ENCODE measurements at regions not wholly inside any gene's neighbourhood (a gene's known extent, or its start where the extent isn't known, plus 50 kb on each side); places are given as distances from the start of the nearest gene placed in this dataset.

DNA sequence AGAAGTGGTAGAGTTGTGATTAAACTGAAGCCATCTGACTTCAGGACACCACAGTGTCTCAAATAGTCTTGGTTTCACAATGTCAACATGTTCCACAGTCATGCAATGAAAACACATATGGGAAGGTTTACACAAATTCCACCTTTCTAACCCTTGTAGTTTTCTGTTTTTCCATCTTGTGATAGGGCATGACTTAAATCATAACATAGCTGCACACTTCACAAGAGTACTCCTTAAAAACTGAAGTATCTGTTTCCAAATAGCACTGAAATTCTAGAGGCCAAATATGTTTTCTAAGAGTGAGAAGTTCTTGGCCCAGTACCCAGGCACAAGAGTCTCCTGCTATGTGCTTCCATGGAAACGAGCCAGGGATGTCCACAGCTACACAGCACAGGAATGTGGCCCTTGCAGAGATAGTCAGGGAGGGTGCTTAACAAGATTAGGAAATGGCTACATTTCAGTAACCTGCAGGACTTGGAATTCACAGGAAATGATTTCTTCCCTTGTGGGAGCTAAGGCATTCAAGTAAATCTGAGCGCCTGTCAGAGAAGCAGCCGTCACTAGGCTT, 269.1 kb downstream of the NDFIP2 start:
- DNase-seq: no peak

DNA sequence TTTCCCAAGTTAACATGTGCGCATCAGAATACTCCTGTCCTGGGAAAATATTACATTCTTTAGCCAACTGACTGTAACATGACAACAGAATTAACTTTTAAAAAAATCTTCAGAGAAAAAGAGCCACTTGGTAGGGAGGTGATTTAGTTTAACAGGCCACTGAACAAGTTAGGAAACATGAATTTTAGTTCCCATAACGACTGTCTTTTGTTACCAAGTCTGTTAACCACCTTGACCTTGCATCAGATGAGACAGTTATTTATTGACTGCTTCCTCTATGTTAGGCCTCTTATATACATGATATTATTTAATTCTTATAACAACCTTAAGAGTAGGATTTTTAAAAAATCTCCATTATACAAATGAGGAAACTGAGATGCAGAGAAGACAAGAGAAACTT, 268.6 kb downstream of the NDFIP2 start:
- no peak for DNase-seq

DNA sequence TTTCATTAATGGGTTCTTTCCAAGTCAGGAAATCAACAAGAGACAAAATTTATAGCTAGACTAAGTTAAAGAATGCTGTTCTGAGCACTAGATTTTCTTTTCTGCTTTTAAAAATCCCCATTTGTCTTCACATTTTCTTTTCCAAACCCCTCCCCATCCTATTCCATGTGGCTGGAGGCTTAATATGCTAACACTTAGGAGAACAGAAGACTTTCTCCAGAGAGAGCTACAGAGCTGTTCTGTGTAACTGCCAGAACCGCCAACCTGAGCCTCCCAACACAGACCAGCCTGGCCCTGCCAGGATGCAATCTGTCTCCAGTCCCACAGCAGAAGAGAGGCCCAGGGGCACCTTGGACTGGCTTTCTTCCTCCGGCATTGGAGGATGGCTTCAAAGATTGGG, 264.1 kb downstream of the NDFIP2 start:
- no peak for DNase-seq

DNA sequence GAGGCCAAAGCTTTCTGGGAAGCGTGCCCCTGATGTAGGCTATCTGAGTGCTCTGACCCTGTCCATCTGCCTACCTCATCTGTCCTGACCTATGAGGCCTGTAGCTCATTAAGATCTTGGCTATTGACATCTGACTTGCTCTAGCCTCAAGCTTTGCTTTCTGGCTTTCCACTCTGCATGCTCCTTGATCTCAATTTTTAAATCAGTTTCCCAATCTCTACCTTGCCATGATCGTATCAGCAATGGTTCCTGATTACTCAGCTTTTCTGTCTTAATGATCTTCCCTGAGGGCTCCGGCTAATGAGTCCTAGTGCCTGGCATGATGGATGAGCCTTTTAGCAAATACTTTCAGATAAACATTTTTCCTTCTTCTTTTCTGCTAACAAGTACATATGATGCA, 262.0 kb downstream of the NDFIP2 start:
- no peak for DNase-seq

DNA sequence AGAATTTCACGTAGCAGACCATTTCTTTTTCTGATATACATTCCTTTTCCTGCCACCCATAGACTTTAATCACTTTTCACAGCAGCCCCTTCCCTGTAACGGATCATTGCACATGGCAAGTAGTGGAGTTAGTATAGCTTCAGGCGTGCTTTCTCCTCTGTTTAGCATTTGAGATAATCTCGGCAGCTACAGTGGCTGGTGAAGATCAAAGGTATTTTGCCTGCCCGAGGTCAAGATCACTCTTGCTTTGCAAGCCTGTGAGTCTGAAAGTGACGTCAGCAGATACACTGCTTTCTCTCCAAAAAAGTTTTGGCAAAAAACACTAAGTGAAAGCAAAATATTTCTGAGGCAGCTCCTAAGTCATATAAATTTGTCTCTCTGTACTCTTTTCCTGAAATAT, 260.0 kb downstream of the NDFIP2 start:
- DNase-seq: no peak

DNA sequence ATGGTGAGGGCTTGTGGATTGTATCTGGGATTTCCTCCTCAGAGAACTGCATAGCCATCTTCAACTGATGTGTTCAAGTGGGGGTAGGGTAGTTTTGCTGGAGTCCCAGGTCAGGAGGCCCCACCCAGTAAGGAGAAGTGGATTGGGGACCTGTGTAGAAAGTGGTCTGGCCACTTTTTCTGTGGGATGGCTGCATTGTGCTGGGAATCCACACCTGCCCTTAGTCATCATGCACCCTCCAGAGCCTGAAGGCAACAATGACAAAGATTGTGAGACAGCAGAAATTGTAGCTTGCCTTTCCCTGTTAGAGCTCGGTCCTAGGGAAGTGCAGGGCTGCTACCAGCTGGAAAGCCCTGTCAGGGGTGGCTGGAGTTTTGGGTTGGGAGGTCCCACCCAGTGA, 255.4 kb downstream of the NDFIP2 start:
- DNase-seq: no peak

DNA sequence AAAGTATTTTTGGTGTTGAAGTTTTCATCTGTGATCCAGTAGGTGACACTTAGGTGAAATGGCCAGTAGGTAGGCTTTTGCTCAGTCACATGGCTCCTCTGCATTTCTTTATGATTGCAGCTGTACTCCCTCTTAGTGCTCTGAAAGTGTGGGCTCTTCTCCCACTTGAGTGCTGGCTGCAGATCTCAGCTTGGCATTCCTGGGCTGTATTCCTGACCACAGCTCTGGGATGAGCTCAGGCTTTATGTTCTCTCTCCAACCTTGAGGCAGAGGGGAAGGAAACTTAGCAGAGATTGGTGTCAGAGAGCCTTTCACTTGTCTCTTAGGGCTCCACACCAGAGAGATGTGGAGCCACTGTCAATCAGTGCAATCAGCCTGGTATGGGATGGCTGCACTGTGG, 254.3 kb downstream of the NDFIP2 start:
- DNase-seq: no peak

DNA sequence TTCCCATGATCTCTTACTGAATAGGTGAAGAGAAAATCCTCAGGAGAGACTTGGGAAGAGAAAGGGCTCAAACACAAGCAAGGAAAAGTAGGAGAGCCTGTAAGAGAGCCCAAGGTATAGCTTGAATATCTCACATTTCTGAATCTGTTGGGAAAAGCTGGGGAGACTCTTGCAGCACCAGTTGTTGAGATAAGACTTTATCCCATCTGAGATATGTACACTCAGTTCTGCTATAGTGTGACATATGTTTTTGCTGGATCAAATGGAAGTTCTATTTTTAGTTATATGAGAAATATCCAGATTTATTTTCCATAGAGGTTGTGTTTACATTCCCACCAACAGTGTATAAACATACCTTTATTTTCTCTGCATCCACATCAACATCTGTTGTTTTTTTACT, 246.1 kb downstream of the NDFIP2 start:
- DNase-seq: no peak

DNA sequence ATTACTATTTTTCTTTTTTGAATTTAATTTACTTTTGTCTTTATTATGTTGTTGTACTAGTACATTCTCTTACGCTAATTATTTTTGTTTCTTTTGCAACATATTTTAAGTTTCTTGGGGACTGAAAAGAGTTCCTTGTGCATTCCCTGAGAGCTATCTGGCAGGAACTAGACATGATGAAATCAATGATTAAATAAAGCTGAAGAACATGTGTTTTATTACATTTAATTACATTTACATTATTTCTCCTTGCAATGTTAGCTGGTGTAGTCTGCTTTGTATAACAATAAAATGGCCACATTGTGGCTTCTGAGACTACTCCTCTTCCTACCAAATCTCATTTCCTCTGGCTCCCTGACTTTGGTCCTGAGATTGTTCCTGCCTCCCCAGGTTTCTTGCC, 244.9 kb downstream of the NDFIP2 start:
- DNase-seq: no peak

DNA sequence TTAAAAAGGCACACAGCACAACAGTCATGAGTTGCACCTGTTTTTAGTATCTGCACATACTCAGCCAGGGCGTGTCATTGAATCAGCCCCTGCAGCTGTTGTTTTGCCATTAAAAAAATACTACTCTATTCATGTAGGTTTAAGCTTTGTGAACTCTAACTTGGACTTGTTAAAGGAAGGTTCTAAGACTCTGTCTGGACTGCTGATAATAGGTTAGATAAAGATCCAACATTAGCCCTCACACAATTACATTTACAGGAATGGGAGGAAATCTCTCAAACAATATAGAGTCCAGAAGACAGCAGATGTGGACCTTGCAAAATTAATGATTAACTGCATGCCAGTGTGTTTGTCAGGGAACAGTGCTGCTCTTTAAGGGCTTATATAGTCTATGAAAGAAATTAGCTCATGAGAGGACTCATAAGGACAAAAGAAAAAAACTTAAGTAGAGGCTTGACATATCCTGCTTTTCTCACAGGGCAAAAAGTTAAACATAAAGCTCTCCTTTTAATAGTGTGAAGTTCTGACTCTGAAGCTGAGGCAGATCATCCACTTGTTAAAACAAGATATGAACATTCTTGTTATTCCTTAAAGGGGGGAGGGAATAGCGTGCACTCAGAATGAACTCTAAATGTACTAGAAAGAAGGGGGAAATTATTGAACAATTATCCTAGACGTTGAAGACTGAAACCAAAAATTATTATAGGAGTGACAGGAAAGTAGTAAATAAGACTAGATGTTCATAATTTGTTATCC, 243.6 kb downstream of the NDFIP2 start:
- no peak for DNase-seq

DNA sequence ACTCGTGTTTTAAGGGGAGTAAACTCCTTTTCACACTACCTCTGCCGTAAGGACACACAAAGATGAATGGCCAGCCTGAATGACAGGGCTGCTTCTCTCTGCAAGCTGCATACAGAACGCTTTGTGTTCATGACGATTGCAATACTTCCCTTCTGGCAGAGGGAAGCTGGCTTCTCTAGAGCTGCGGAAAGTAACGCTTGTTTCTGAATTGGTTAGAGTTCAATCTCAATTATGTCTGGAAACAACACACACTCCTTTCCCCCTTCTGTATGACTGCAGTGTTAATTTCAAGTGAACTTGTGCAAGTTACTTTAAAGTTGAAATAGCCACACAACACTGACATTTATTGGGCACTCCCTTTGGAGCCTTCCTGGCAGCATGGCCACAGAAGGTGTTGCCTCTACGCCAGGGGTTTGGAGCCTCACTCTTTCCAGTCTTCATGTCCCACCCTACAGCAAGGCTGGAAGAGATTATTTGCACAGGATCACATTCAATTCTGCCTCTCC, 242.6 kb downstream of the NDFIP2 start:
- no peak for DNase-seq

DNA sequence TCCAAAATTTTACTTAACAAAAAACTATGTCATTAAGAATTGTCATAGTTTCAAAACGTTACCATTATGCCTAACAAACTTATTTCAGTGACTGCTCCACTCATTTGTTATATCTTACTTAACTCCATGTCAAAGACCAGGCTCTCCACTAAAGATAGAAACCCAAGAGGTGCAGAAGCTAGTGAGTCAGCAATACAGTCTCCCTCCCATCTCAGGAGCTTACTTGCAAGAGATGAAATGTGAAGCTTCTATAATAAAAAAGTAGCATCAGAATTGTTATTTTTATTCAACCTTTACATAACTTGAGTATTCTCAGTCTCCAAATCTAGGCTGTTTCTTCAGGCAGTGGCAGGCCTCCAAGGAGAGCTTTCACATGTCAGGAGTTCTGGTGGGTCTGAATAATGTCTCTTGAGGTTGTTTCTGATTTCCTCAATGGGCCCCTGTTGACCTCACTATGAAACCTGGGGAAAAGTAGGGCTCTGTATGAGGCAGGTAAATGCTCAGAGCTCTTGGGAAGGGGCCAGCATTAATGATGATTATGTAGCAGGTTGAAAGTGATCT, 242.0 kb downstream of the NDFIP2 start:
- no peak for DNase-seq

DNA sequence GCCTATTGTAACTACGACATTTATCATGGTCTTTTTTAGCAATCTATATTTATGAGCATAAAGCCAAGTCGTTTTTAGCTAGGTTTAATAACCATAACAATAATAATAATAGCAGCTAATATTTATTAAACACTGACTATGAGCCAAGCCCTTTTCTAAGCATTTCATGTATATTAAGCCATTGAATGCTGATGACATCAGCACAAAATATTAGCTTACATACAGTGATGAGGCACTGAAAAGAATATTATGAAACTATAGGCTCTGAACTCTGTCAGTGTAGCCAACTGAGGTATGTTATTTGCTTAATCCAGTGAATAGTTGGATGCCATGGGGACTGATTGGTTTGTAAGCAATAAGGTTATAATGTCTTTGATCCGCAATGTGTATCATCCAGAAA, 235.2 kb downstream of the NDFIP2 start:
- DNase-seq: no peak

DNA sequence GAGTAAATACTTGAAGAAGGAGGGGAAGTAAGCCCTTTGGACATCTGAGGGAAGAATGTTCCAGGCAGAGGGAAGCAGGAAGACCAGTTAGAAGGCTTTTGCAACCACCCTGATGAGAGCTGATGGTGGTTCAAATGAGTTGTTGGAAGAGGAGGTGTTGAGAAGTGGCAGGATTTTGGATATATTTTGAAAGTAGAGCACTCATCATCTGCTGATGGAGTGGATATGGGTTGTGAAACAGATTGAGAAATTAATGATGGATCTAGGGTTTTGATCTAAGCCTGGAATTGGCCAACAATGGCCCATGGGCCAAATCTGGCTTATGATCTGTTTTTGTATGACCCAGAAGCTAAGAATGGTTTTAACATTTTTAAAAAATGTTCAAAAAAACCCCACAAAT, 230.7 kb downstream of the NDFIP2 start:
- DNase-seq: no peak

DNA sequence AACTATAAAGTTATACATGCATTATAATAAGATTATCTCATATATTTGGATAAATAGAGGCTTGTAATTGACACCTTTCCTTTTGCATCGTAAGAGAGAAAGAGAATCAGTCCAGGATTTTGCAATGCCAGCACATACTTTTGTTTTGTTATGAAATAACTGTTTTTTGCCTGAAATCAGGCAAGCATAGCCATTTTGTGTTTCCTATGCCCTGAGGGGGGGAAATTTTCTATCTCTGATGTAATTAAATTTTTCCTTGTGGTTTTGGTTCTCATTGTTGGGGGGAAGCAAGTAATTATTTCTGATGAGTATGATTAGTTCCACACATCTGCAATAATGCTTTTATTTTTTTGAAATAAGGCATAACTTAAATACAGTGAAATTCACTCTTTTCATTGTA, 229.4 kb downstream of the NDFIP2 start:
- DNase-seq: no peak

DNA sequence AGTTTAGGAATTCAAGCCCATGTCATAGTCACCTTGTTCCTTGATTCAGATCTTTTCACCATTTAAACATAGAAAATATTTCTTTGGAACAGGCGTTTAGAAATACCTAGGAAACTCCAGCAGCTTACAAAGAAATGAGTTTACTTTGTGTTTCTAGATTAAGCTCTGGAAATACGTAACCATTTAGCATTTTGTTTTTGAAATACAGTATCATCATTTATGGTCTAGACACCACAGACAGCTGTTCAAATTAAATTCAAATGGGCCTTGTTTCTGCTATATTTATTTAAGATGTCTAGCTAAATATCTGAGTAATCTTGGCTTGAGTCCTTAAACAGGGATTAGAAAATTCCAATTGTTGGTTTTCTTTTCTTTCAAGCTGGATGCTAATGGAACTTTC, 228.5 kb downstream of the NDFIP2 start:
- DNase-seq: no peak

DNA sequence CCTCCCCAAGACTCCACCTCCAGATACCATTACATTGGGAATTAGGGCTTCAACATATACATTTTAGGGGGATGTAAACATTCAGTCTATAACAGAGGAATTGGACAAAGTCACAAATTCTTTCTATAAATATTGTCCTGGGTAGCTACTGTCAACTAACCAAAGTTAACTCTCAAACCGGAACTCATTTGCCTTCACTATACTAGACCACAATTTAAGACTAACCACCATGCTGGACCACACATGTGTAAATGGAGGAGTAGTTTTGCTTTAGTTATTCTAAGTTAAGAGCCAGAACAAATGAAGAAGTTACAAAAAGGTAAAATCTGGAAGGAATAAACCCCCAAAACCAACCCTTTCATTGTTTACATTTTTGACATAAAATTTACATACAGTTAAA, 222.8 kb downstream of the NDFIP2 start:
- DNase-seq: no peak

DNA sequence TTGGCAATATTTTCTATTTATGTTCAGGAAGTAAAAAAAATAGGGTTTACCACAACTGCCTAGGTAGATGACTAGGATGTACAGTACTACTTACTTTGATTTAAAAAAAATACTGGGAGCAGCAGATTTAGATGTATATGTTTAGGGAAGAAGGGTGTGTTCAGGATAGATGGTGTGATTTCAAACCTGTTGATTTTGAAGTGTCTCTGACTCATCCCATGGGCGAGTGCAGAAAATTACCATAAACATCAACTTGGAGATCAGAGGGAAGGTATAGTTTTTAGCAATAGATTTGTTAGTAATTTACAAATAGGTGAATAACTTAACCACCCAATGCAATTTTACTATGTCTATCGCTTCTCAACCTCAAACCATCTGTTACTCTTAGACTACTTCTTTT, 214.8 kb downstream of the NDFIP2 start:
- no peak for DNase-seq

DNA sequence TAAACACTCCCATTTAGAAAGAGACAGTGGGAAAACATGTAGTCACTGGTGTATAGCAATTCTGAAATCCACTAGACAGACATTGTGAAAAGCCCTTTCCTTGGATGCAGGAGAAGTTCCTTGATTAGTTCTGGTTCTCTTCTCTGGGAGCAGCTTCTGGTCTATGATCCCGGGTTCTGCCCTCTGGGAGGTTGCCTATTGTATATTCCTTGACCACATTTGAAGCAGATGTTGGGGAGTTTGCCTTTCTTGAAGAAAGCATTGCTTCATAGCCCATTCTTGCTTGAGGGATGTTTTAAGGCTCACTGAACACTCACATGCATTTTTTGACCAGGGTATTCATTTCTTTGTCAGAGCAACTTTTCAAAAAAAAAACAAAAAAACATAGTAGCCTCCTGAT, 211.9 kb downstream of the NDFIP2 start:
- DNase-seq: no peak

DNA sequence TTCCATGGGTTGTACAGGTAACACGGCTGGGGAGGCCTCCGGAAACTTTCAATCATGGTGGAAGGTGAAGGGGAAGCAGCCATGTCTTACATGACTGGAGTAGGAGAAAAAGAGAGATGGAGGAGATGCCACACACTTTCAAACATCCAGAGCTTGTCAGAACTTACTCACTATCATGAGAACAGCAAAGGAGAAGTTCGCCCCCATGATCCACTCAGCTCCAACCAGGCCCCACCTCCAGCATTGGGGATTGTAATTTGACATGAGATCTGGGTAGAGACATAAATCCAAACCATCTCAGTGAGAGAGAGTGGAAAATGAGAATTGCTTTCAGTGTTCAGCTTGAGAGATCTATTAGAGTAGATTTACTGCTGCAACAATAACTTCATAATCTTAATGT, 210.9 kb downstream of the NDFIP2 start:
- no peak for DNase-seq

DNA sequence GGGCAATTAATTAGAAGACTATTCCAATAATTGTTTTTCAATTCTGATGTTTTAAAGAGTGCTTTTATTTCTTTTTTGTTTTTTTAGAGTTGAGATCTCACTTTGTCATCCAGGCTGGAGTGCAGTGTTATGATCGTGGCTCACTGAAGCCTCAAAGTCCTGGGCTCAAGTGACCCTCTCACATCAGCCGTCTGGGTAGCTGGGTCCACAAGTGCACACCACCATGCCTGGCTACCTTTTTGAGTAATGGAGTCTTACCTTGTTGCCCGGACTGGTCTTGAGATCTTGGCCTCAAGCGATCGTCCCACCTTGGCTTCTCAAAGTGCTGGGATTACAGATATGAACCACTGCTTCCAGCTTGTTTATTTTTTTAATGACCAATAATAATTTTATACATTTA, 207.8 kb downstream of the NDFIP2 start:
- DNase-seq: no peak

DNA sequence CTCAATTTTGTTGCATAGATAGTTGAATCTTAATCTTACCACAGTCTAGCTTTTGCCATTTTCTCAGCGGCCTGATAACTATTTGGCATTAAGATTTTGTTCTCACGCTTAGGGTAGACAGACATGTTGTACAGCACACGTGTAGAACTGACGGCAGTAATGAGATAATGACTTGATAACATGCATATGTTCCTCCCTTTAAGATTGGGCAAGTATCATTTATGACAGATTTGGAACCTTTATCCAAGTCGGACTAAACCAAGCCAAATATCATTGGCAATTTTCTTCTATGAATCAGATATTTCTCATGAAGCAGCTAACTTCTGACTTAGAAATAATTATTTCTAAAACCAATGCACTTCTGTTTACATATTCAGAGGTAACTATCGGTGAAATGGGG, 205.5 kb downstream of the NDFIP2 start:
- no peak for DNase-seq

DNA sequence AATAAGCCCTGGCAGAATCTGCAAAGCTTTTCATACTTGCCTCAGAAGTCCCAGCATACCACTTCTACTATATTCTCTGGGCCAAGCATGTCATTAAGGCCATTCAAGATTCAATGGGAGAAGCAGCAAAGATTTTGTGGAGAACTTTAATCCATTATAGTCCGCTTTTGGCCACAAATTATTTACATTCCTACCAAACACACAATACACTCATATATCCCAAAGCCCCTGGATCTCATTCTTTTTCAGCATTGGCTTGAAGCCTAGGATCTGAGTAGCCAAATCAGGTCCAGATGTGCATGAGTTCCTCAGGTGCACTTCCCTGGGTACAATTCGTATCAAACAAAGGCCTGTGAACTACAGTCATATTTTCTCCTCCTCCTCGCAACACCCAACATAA, 203.4 kb downstream of the NDFIP2 start:
- DNase-seq: no peak

DNA sequence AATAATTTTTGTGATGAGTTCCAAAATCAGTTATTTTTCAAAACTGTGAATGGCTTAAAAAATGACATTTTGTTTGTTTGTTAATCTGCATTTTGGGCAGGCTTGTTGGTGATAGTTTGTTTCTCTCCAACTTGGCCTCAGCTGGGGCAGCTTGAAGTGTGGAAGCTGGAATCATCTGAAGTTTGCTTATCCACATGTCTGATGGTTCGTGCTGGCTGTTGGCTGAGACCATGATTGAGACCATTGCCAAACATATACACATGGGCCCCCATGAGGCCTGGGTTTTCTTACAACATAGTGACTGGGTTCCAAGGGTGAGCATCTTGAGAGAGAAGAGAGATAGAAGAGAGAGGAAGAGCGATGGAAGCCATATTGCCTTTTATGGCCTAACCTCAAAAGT, 201.2 kb downstream of the NDFIP2 start:
- no peak for DNase-seq

DNA sequence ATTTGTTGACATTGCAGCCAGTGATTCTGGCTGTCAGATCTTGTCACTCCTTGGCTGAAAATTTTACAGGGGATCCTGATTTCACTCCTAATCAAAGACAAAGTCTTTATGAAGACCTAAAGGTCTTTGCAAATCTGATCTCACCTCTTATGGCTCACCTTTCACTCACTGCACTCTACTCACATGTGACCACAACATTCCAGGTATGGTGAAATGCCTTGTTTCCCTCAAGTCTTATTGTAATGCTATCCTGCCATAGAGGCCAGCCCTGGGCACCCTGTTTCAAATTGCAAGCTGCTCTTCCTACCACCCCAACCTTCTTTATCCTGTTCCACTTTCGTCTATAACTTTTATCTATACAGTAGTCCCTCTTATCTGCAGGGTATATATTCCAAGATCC, 200.1 kb downstream of the NDFIP2 start:
- DNase-seq: no peak
